GM12878 (cell line): ENCODE measurements at regions not wholly inside any gene's neighbourhood (a gene's known extent, or its start where the extent isn't known, plus 50 kb on each side); places are given as distances from the start of the nearest gene placed in this dataset.

Source experiments
- ATAC-seq: fragments of 200-7000 bp; cut with Tn5 transposase; 3 replicates; pipeline ENCODE4 v1.9.1; 2020; ENCODE audit warnings: mild to moderate bottlenecking, moderate library complexity
- BruUV-seq: library from RNA; stranded (reverse); fragments of 400-500 nt; replicated peaks from 2 replicates; lab custom pipeline; 2021; lab: Mats Ljungman, UMichigan
- CTCF ChIA-PET: fragments of 300-600 bp; sonication (Branson Sonifier 250); formaldehyde crosslinking; extraction: SDS; loops from one replicate; lab custom pipeline; 2021; ENCODE audit warnings: inconsistent platforms; lab: Yijun Ruan, JAX
- POLR2A ChIA-PET: fragments of 350-600 bp; formaldehyde crosslinking; extraction: SDS; loops from one replicate; lab custom pipeline; 2021; ENCODE audit warnings: inconsistent platforms; lab: Charles Lee
- RAD21 ChIA-PET: fragments of 300-600 bp; sonication (Branson Sonifier 250); formaldehyde crosslinking; loops from one replicate; lab custom pipeline; 2023; ENCODE audit warnings: antibody characterized with exemption; ENCODE audit not compliant: unreplicated experiment; lab: Charles Lee
- SMC1A ChIA-PET: fragments of 300-600 bp; sonication (Branson Sonifier 250); formaldehyde crosslinking; loops from one replicate; lab custom pipeline; 2023; ENCODE audit not compliant: unreplicated experiment, uncharacterized antibody; lab: Charles Lee
- DNase-seq: peaks from one replicate; pipeline ENCODE4 v3.0.0-alpha.2; 2011; ENCODE audit warnings: low read depth, low spot score
- FAIRE-seq: peaks from 3 replicates; lab custom pipeline; 2011; peaks lifted over from hg19 to GRCh38; lab: Jason Lieb, UNC
- H2AFZ ChIP-seq: 2 replicates; pipeline ENCODE4 v1.6.0; 2011; ENCODE audit warnings: low read depth, low read length, control low read depth; ENCODE audit not compliant: control insufficient read depth
- H3K27ac ChIP-seq: 2 replicates; pipeline ENCODE4 v1.5.1; 2011; ENCODE audit warnings: control low read depth; ENCODE audit not compliant: control insufficient read depth, insufficient read depth
- H3K27me3 ChIP-seq, 2 experiments: replicated peaks in 1 of 2; 2 replicates each; pipeline versions ENCODE4 v1.6.0 to v1.6.1; 2011; ENCODE audit warnings: low read length in 1 of 2; ENCODE audit not compliant: control insufficient read depth in 2 of 2, insufficient read depth in 2 of 2
- H3K36me3 ChIP-seq, 2 experiments: 2 replicates each; pipeline ENCODE4 v1.5.1; 2011; ENCODE audit warnings: low read length in 1 of 2; ENCODE audit not compliant: control insufficient read depth in 2 of 2, insufficient read depth in 2 of 2
- H3K4me1 ChIP-seq: 2 replicates; pipeline ENCODE4 v1.6.1; 2011; ENCODE audit warnings: mild to moderate bottlenecking, low read length, moderate library complexity, mixed read lengths; ENCODE audit not compliant: control insufficient read depth, insufficient read depth
- H3K4me2 ChIP-seq: 2 replicates; pipeline ENCODE4 v1.6.0; 2011; ENCODE audit warnings: control low read depth; ENCODE audit not compliant: control insufficient read depth, insufficient read depth
- H3K4me3 ChIP-seq: fragments of 200-600 bp; sonication (generic); 2 replicates; pipeline ENCODE4 v1.5.1; 2016
- H3K79me2 ChIP-seq: 2 replicates; pipeline ENCODE4 v1.6.0; 2011; ENCODE audit warnings: low read length; ENCODE audit not compliant: control insufficient read depth, insufficient read depth
- H3K9ac ChIP-seq: 2 replicates; pipeline ENCODE4 v1.8.0; 2011; ENCODE audit warnings: low read length, control low read depth, mixed read lengths; ENCODE audit not compliant: control insufficient read depth, insufficient read depth
- H3K9me3 ChIP-seq: replicated peaks from 3 replicates; pipeline ENCODE4 v1.5.1; 2011; ENCODE audit warnings: mild to moderate bottlenecking, low read length; ENCODE audit not compliant: control insufficient read depth, insufficient read depth
- H4K20me1 ChIP-seq: 2 replicates; pipeline ENCODE4 v1.6.0; 2011; ENCODE audit not compliant: control insufficient read depth, insufficient read depth
- CEBPB ChIP-seq, 2 experiments: fragments of 150-350 bp in 1 of 2; IDR thresholded peaks; 2 replicates each; pipeline ENCODE4 v1.6.1; 2012 to 2014; ENCODE audit warnings: low read depth in 2 of 2, low read length in 2 of 2, borderline replicate concordance in 1 of 2, inconsistent platforms in 1 of 2
- CUX1 ChIP-seq: IDR thresholded peaks from 2 replicates; pipeline ENCODE4 v1.6.1; 2012; ENCODE audit warnings: improper control_type of control experiment, low read depth, low read length; ENCODE audit not compliant: insufficient replicate concordance
- EZH2 ChIP-seq: IDR thresholded peaks from 2 replicates; pipeline ENCODE4 v1.6.1; 2012; ENCODE audit warnings: low read depth, mild to moderate bottlenecking, control low read depth, inconsistent platforms, low read length, borderline replicate concordance; ENCODE audit not compliant: control insufficient read depth
- MTA2 ChIP-seq: fragments of 450-650 bp; IDR thresholded peaks from 2 replicates; pipeline ENCODE4 v1.6.1; 2016; ENCODE audit warnings: low read depth, mild to moderate bottlenecking, moderate library complexity
- POLR2A ChIP-seq: IDR thresholded peaks from 2 replicates; pipeline ENCODE4 v1.6.1; 2011; ENCODE audit warnings: low read depth, mild to moderate bottlenecking, low read length
- STAT1 ChIP-seq: fragments of 450-650 bp; conservative IDR thresholded peaks from 2 replicates; pipeline ENCODE4 v1.6.1; 2014; ENCODE audit warnings: antibody characterized with exemption, mild to moderate bottlenecking
- TAF1 ChIP-seq: IDR thresholded peaks from 2 replicates; pipeline ENCODE4 v1.6.1; 2011; ENCODE audit warnings: mild to moderate bottlenecking, low read depth, low read length, borderline replicate concordance
- TBL1XR1 ChIP-seq: IDR thresholded peaks from 2 replicates; pipeline ENCODE4 v1.6.1; 2012; ENCODE audit warnings: low read depth, low read length, improper control_type of control experiment
- TCF3 ChIP-seq: IDR thresholded peaks from 2 replicates; pipeline ENCODE4 v1.6.1; 2012; ENCODE audit warnings: low read depth, mild to moderate bottlenecking, low read length, borderline replicate concordance; ENCODE audit not compliant: insufficient read depth
- USF2 ChIP-seq: IDR thresholded peaks from 2 replicates; pipeline ENCODE4 v1.6.1; 2011; ENCODE audit warnings: low read depth, low read length, improper control_type of control experiment, borderline replicate concordance
- WGBS: methylation state at CpG from one replicate; pipeline ENCODE4 v1.1.6; 2016; ENCODE audit warnings: low lambda C conversion rate; ENCODE audit not compliant: insufficient replicate concordance, insufficient coverage; ENCODE audit errors: missing lambda C conversion rate; 5-methylcytosine and 5-hydroxymethylcytosine counted together
- in situ Hi-C: fragments of 300-500 bp; cut with MboI; formaldehyde crosslinking; loops from 9 replicates; pipeline ENCODE4 v1.14.3; 2018; ENCODE audit warnings: mixed read lengths
- intact Hi-C: fragments of 100-400 bp; cut with micrococcal nuclease; formaldehyde crosslinking; loops from one replicate; pipeline ENCODE4 v1.14.2; 2022; ENCODE audit not compliant: unreplicated experiment

- TF ChIP-seq CUX1 = no peak
- no peak for TF ChIP-seq TAF1
- no peak for TF ChIP-seq TBL1XR1
- no peak for TF ChIP-seq EZH2
- TF ChIP-seq STAT1 = no peak
These were observed 217.2 kb downstream of the NR4A2 start (continued) for GRCh38 chr2:156115338-156115737.

GRCh38 chr2:156112323-156112722 lies 220.2 kb downstream of the NR4A2 start:
- no peak for FAIRE-seq
- RAD21 ChIA-PET = no interaction called here

More at GRCh38 chr2:156112323-156112722, 220.2 kb downstream of the NR4A2 start:
- Histone ChIP-seq H3K79me2 (no peaks in the 10 kb centered on the region), H3K27me3 (no peaks in the 10 kb centered on the region), H4K20me1 (no peaks in the 10 kb centered on the region), H2AFZ (no peak overlapping the region), H3K36me3 (no peaks in the 10 kb centered on the region), H3K9me3 (no peaks in the 10 kb centered on the region), H3K27ac (no peak overlapping the region), H3K4me3 (no peak overlapping the region), H3K4me2 (no peak overlapping the region)
- BruUV-seq = no TSS peak
- DNase-seq = no peak
- intact Hi-C loops = loop anchor here (5.0 kb wide), 1 partner anchor 475 kb away; no protein-coding TSS in a partner anchor
- in situ Hi-C loops = no loop called here
- 0% methylated on average over 1 of the region's 1 CpG for WGBS
- CTCF ChIA-PET = no interaction called here
- SMC1A ChIA-PET = no interaction called here
- TF ChIP-seq USF2 (no peak), MTA2 (no peak), CEBPB (IDR thresholded peaks at IDR 0.05; ENCODE audit: borderline replicate concordance in 1 of 2, low read depth in 2 of 2, low read length in 2 of 2) (no peak), POLR2A (no peak), TCF3 (no peak)
- TF ChIP-seq, all 136 proteins: peak for 0
- H3K9ac ChIP-seq = no peak overlapping the region
- H3K4me1 ChIP-seq = no peaks in the 10 kb centered on the region
- ATAC-seq = no peak
- POLR2A ChIA-PET = no interaction called here
